Esophagus muscularis mucosa (tissue), 4 donors: ENCODE measurements at regions not wholly inside any gene's neighbourhood (a gene's known extent, or its start where the extent isn't known, plus 50 kb on each side); places are given as distances from the start of the nearest gene placed in this dataset.

Experiments used
- DNase-seq: peaks from one replicate; pipeline ENCODE4 v3.0.0-alpha.2; 2017; ENCODE audit errors: extremely low spot score
- H3K27ac ChIP-seq, 4 donors: fragments of 200-600 bp; sonication (generic); replicated peaks in 1 of 4; 1 replicate in 3 of 4; 2 replicates in 1 of 4; pipeline ENCODE4 v1.5.1; 2016 to 2019; ENCODE audit warnings: mild to moderate bottlenecking in 1 of 4
- H3K27me3 ChIP-seq, 4 donors: fragments of 200-600 bp; sonication (generic); one replicate each; pipeline versions ENCODE4 v1.5.1 to v1.6.0; 2016 to 2019
- H3K36me3 ChIP-seq, 4 donors: fragments of 200-600 bp; sonication (generic); one replicate each; pipeline ENCODE4 v1.5.1; 2016 to 2019
- H3K4me1 ChIP-seq, 4 donors: fragments of 200-600 bp; sonication (generic); one replicate each; pipeline ENCODE4 v1.5.1; 2016 to 2019
- H3K4me3 ChIP-seq, 4 donors: fragments of 200-600 bp; sonication (generic); 1 replicate in 2 of 4; 2 replicates in 2 of 4; pipeline ENCODE4 v1.5.1; 2016 to 2019; ENCODE audit warnings: mild to moderate bottlenecking in 4 of 4, moderate library complexity in 1 of 4
- H3K9me3 ChIP-seq, 4 donors: fragments of 200-600 bp; sonication (generic); 1 replicate in 3 of 4; 2 replicates in 1 of 4; pipeline ENCODE4 v1.5.1; 2016 to 2019
- EP300 ChIP-seq: sonication (generic); formaldehyde crosslinking; IDR thresholded peaks from one replicate; pipeline ENCODE4 v1.6.1; 2017; ENCODE audit warnings: antibody characterized with exemption
- POLR2A ChIP-seq: fragments of 450-650 bp; IDR thresholded peaks from one replicate; pipeline ENCODE4 v1.6.1; 2017; ENCODE audit warnings: antibody characterized with exemption, moderate library complexity, mild to moderate bottlenecking, low read depth
- POLR2AphosphoS5 ChIP-seq, 2 donors: sonication (generic); formaldehyde crosslinking; IDR thresholded peaks; one replicate each; pipeline ENCODE4 v1.6.1; 2017; ENCODE audit warnings: antibody characterized with exemption in 2 of 2
- WGBS: methylation state at CpG from one replicate; pipeline ENCODE4 v1.1.5; 2018; 5-methylcytosine and 5-hydroxymethylcytosine counted together
- intact Hi-C: fragments of 100-400 bp; cut with DNase I; formaldehyde crosslinking; loops from one replicate; pipeline ENCODE4 v1.15.1; 2023
- TF ChIP-seq, protein P1 (sequence below), 3 experiments: fragments of 200-600 bp in 2 of 3; fragments of 450-650 bp in 1 of 3; sonication (generic) in 2 of 3; IDR thresholded peaks; one replicate each; pipeline ENCODE4 v1.5.1; 2017 to 2019; ENCODE audit warnings: antibody characterized with exemption in 3 of 3, mild to moderate bottlenecking in 2 of 3, moderate library complexity in 1 of 3

DNA sequence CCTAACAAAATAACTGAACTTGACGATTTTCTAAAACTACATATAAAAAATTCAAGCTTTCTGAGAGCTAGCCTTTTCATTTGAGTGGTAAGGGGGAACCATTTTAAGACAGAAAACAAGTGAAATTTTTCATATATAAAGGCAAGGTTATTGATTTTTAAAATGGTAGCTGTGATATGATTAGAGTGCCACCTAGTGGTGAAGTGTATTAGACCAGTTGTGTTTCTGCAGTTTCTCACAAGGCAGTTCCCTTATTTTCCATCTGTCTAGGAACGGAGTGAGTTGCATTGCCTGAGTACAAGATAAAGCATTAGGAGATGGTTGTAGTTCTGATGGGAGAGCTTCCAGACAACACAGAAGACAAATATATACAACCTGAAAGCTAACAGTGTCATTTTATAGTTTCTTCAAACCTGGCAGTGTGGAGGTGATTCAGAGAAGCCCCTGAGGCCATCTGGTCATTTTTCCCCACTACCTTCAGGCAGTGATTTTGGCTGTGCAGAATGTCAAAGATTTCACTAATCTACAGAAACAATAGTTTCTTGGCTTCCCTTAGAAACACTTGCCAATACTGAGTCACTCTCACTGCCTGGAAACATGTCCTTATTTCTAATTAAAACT lies 180.8 kb downstream of the C12orf50 start:
- Histone ChIP-seq H3K36me3 (no peaks in the 10 kb centered on the region), H3K4me3 (no peak overlapping the region), H3K27ac (no peak overlapping the region), H3K4me1 (no peaks in the 10 kb centered on the region), H3K9me3 (no peaks in the 10 kb centered on the region), H3K27me3 (no peaks in the 10 kb centered on the region)
- TF ChIP-seq, protein P1, sequence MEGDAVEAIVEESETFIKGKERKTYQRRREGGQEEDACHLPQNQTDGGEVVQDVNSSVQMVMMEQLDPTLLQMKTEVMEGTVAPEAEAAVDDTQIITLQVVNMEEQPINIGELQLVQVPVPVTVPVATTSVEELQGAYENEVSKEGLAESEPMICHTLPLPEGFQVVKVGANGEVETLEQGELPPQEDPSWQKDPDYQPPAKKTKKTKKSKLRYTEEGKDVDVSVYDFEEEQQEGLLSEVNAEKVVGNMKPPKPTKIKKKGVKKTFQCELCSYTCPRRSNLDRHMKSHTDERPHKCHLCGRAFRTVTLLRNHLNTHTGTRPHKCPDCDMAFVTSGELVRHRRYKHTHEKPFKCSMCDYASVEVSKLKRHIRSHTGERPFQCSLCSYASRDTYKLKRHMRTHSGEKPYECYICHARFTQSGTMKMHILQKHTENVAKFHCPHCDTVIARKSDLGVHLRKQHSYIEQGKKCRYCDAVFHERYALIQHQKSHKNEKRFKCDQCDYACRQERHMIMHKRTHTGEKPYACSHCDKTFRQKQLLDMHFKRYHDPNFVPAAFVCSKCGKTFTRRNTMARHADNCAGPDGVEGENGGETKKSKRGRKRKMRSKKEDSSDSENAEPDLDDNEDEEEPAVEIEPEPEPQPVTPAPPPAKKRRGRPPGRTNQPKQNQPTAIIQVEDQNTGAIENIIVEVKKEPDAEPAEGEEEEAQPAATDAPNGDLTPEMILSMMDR (IDR thresholded peaks at IDR 0.05) = peak; percentile 51 to 82 (median 78)
- TF ChIP-seq POLR2AphosphoS5 (IDR thresholded peaks at IDR 0.05) (no peak), POLR2A (no peak), EP300 (no peak)
- WGBS = 9% methylated on average over 2 of the region's 2 CpGs
- intact Hi-C loops = loop anchor here (5.0 kb wide), 1 partner anchor 421 kb away; no protein-coding TSS in a partner anchor
- no peak for DNase-seq

DNA sequence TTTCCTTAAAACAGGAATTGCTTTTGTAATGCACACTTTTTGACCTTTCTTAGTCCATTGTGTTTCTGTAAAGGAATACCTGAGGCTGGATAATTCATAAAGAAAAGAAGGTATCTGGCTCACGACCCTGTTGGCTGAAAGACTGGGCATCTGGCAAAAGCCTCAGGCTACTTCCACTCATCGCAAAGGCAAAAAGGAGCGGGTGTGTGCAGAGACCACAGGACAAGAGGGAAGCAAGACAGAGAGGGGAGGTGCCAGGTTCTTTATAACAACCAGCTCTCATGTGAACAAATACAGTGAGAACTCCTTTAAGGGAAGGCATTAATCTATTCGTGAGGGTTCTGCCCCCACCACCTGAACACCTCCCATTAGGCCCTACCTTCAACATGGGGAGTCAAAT lies 182.1 kb downstream of the C12orf50 start:
- H3K9me3 ChIP-seq = no peaks in the 10 kb centered on the region
- H3K36me3 ChIP-seq = no peaks in the 10 kb centered on the region
- no peak overlapping the region for H3K27ac ChIP-seq
- H3K4me1 ChIP-seq = no peaks in the 10 kb centered on the region
- no peaks in the 10 kb centered on the region for H3K27me3 ChIP-seq
- intact Hi-C loops = loop anchor here (5.0 kb wide), 1 partner anchor 420 kb away; no protein-coding TSS in a partner anchor
- no peak overlapping the region for H3K4me3 ChIP-seq
- 87% methylated on average over 4 of the region's 4 CpGs for WGBS
- TF ChIP-seq POLR2AphosphoS5 (IDR thresholded peaks at IDR 0.05) (no peak), POLR2A (no peak), EP300 (no peak)
- TF ChIP-seq, protein P1 (IDR thresholded peaks at IDR 0.05) = no peak
- DNase-seq = no peak

GRCh38 chr12:87846045-87846444 lies 183.2 kb downstream of the C12orf50 start:
- Histone ChIP-seq H3K36me3 (no peaks in the 10 kb centered on the region), H3K4me1 (no peaks in the 10 kb centered on the region), H3K27ac (no peak overlapping the region), H3K4me3 (no peak overlapping the region), H3K27me3 (no peaks in the 10 kb centered on the region), H3K9me3 (no peaks in the 10 kb centered on the region)
- no peak for DNase-seq
- WGBS = 90% methylated on average over 2 of the region's 2 CpGs
- TF ChIP-seq, protein P1 (IDR thresholded peaks at IDR 0.05) = no peak
- no peak for TF ChIP-seq EP300
- TF ChIP-seq POLR2AphosphoS5 (IDR thresholded peaks at IDR 0.05) = no peak
- no peak for TF ChIP-seq POLR2A
- intact Hi-C loops = loop anchor here (5.0 kb wide), 1 partner anchor 419 kb away; no protein-coding TSS in a partner anchor

DNA sequence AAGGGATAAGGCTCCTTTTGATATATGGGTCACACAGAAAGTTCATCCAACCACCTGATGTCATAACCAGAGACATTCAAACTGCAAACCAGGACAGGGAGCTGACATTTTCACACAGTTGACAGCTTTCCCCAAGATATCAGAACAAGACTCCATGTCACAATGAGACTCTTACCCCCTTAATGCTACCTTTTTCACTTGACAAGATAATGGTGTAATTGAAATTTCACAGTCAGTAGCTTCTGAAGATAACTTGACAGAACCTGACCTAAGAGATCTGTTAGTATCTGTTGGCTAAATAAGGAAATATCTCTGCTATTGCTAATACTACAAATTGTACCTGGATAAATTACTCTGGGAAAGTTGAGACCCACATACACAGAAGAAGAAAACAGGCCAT lies 187.3 kb downstream of the C12orf50 start:
- H3K36me3 ChIP-seq = no peaks in the 10 kb centered on the region
- TF ChIP-seq EP300 (no peak), POLR2AphosphoS5 (IDR thresholded peaks at IDR 0.05) (no peak), POLR2A (no peak)
- TF ChIP-seq, protein P1 (IDR thresholded peaks at IDR 0.05) = no peak
- H3K9me3 ChIP-seq = no peaks in the 10 kb centered on the region
- H3K4me3 ChIP-seq = no peak overlapping the region
- H3K27me3 ChIP-seq = no peaks in the 10 kb centered on the region
- DNase-seq = no peak
- H3K4me1 ChIP-seq = no peaks in the 10 kb centered on the region
- intact Hi-C loops = no loop called here
- H3K27ac ChIP-seq = no peak overlapping the region

DNA sequence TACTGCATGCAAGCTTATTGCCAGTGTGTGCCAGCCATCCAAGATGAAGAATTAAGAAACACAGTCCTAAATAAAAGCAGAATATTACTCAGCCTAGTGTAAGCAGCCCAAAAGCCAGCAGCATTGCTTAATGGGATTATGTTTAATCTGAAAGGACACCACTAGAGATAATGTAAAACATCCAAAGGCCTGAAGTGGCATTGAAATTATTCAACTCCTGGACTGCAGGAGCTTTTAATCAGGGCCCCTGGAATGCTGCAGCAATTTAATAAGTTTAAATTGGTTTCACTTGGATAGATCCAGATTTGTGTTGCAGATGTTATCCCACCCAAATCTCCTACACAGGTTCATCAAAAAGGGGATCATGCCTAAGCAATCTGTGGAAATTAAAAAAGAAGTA lies 193.0 kb downstream of the C12orf50 start:
- intact Hi-C loops = no loop called here
- Histone ChIP-seq H3K9me3 (no peaks in the 10 kb centered on the region), H3K27ac (no peak overlapping the region), H3K27me3 (no peaks in the 10 kb centered on the region), H3K4me3 (no peak overlapping the region), H3K36me3 (no peaks in the 10 kb centered on the region), H3K4me1 (no peaks in the 10 kb centered on the region)
- DNase-seq = no peak
- TF ChIP-seq POLR2AphosphoS5 (IDR thresholded peaks at IDR 0.05) (no peak), EP300 (no peak), POLR2A (no peak)
- TF ChIP-seq, protein P1 (IDR thresholded peaks at IDR 0.05) = no peak
